SIG-M5 treated with dmso at 0.1 percent for 504 hours (cell line): ENCODE measurements at regions not wholly inside any gene's neighbourhood (a gene's known extent, or its start where the extent isn't known, plus 50 kb on each side); places are given as distances from the start of the nearest gene placed in this dataset.

Experiments
- DNase-seq: peaks from one replicate; lab custom pipeline; 2025; ENCODE audit not compliant: unreplicated experiment; lab: John Stamatoyannopoulos, UW

DNA sequence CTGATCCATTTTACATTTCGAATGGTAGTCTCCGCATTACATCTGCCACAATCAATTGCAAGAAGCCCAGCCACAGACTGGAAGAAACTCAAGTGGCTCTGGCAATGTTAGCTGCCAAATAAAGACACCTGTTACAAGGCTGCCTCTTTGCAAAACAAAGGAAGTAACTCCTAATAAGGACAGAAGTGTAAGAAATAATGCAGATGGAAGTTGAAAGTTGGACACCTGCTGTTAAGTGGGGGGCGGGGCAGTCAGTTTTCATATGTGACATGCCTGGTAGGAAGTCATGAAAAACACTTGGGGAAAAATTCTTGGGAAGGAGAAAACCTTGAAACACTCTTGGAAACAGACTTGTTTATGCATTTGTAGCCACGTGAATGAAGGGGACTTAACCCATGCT is 54.1 kb upstream of the ATP2C1 start:
- peak; percentile 18 for DNase-seq

GRCh38 chr3:130841357-130841756 is 52.5 kb upstream of the ATP2C1 start:
- DNase-seq = no peak

GRCh38 chr3:130843441-130843840 is 50.4 kb upstream of the ATP2C1 start:
- DNase-seq = no peak
